ENCODE measurements at regions not wholly inside any gene's neighbourhood (a gene's known extent, or its start where the extent isn't known, plus 50 kb on each side); places are given as distances from the start of the nearest gene placed in this dataset.
"Not testable (repeated sequence)": the region's sequence is repeated elsewhere in the genome, so short reads cannot be mapped to it uniquely, and the experiment has no call there.

DNA sequence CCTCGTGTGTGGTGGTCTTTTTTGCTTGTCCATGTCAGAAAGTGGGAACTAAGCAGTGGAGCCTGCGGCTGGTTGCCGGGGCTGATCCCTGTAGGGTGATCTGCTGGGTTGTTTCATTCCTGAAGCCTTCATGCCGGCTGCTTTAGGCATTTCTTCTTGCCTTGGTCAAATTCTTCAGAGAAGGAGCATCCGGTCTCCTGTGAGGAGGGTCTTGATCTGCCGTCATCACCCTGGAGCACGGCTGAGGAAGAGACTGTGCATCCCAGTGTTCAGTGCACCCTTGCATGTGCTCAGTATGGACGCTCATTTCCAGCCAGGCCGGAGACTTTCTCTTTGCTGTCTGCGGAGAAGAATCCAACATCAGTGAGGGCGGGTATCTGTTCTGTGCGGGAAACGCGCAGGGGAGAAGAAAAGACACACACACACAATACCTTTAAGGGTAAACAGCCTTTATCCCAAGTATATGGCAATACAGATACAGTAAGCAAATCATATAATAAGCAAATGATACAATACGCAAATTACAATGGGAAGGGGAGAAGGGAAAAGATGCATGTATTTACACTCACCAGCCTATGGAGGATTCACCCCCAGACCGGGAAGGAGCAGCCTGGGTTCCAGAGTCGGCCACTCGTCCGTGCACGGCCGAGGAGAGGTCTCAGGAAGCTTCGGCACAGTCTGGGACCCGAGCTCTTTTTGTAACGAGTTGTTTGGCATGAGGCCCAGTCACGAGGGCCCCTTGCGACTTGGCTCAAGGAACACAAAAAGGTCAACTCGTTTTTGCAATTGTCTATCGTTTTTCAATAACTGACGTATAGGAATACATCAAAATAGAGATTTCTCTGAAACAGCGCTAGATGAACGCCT lies 1366.8 kb upstream of the TMEM132C start:
- no peak for DNase-seq

DNA sequence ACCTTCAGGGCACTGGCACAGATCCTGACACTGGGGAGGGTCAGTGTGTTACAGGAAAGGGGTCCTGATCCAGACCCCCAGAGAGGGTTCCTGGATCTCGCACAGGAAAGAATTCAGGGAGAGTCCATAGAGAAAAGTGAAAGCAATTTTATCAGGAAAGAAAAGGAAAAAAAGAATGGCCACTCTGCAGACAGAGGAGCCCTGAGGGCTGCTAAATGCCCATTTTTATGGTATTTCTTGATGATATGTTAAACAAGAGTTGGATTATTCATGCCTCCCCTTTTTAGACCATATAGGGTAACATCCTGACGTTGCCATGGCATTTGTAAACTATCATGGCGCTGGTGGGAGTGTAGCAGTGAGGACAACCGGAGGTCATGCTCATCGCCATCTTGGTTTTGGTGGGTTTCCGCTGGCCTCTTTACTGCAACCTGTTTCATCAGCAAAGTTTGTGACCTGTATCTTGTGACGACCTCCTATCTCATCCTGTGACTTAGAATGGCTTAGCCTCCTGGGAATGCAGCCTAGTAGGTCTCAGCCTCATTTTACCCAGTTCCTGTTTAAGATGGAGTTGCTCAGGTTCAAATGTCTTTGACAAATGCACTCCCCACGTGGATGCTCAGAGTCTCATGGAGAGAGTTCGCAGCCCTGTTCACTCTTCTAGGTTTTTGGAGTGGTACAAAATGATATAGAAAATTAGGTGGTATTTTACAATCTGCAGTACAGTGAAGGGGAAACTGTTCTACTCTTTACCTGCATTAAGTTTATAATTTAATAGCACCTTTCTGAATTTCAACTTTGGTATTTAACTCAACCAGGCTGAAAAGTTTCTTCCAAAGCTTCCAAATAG lies 1363.7 kb upstream of the TMEM132C start:
- no peak for DNase-seq

- no peak for DNase-seq
Measured at GRCh38 chr12:126905752-126906151, 1361.2 kb upstream of the TMEM132C start.

DNA sequence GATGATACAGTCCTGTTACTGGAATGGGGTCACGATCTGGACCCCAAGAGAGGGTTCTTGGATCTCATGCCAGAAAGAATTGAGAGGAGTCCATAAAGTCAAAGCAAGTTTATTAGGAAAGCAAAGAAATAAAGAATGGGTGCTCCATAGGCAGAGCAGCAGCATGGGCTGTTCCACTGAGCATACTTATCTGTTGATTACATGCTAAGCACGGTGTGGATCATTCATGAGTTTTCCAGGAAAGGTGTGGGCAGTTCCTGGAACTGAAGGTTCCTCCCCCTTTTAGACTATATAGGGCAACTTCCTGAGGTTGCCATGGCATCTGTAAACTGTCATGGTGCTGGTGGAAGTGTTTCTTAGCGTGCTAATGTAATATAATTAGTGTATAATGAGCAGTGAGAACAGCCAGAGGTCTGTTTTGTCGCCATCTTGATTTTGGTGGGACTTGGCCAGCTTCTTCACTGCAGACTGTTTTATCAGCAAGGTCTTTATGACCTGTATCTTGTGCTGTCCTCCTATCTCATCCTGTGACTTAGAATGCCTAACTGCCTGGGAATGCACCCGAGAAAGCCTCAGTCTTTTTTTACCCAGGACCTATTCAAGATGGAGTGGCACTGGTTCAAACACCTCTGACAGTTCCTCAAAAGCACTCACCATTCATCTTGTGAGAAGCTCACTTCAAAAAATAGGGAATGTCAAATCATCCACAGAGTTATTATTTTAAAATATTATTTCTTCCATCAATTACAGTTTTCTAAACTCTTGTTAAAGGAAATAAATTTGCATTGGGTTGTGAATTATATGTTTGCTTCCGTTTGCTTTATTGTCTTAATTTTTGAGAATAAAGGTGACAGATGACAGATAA lies 1358.8 kb upstream of the TMEM132C start:
- peak; percentile 98 for DNase-seq

DNA sequence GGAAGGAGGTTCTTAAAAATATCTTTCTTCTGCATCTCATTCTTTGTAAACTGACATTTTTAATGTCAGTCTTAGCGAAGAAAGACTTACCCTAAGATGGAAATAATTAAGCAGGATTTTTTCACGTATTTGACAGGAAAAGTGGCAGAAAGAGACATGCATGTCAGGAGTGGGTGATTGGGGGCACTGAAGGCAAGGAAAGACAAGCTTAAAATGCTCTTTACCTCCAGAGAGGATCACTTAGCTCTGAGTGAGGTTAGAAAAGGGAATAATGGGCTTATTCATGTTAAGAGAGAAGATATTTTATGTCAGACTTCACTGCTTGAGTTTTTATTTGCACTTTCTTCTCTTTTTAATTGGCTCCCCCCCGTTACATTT lies 1358.2 kb upstream of the TMEM132C start:
- peak; percentile 11 for DNase-seq

DNA sequence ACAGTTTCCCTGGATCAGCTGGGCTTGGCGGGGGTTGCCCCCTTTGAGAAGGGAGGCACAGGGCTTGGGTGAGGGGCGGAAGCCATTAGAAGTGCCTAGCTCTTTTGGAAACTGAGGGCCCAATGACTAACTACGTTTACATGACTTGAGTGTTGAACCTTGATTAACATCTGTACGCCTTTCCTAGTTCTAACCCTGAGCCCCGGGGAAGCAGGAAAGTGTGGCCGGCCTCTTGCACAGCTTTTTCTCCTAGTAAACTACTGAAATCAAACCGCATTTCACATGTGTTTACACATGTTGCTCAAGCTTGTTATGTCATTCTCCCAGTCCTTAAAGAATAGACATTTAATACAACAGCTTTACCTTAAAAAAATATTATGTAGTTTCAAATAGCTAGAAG lies 1356.4 kb upstream of the TMEM132C start:
- no peak for DNase-seq

- DNase-seq = no peak
Measured at GRCh38 chr12:126912111-126912510, 1354.9 kb upstream of the TMEM132C start.

DNA sequence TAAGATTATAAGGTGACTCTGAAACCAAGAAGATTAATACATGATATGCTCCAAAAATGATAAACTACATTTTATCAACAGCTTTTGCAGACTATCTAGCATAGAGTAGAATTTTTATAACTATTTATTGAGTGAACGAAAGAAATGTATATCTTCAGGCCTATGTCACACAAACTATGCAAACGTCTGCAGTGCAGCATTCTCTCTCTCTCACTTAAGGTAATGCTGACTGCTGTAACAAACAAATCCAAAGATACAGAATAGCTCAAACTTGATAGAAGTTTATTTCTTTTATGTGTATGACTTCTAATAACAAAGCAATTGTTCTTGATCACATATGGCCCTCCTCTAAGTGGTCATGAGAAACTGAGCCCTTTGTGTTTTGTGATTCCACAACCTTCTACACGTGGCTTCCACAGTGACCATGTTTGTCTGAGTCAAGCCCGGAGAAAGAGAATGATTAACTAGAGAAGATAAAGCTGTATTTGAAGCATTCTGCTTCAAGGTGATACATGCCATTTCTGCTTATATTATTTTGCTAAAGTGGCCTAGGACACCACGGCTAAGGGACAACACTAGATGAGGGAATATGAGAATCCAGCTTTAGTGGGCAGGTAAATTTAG lies 1352.7 kb upstream of the TMEM132C start:
- no peak for DNase-seq

DNA sequence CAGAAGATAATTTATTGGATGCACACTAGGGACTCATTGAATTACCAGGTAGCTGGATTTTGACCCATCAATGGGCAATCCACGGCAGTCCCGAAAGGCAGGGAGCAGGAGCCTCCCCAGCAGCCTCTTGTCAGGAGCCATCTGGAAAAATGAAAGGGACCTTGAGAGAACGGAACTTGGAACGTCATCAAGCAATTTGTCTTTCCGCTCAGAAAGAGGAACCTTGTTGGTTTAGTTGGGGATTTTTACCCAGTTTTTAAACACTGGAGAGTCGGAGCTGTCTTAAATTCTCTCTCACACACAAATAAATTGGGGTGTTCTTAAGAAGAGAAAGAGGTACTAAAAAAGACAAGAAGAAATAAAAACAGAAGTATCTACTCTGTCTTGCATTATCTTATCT lies 1351.7 kb upstream of the TMEM132C start:
- no peak for DNase-seq

- no peak for DNase-seq
Measured at GRCh38 chr12:126926023-126926594, 1340.9 kb upstream of the TMEM132C start.

DNA sequence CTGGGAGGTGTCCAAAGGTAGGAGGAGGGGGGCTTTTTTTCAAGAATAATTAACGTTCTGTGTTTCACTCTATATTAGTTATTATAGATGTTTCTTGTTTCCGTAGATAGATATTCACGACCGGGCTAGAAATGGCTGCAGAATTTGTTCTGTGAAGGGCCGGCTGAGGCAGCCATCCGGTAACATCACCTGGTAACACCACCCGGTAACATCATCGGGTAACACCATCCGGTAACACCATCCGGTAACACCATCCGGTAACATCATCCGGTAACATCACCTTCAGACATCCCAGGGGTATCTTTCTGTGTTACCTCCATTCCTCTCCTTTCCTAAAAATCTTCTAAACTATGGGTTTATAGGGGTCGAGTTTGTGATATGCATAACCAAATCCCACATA lies 1336.7 kb upstream of the TMEM132C start:
- DNase-seq = no peak

GRCh38 chr12:126932156-126932555 lies 1334.8 kb upstream of the TMEM132C start:
- DNase-seq = no peak

- DNase-seq = no peak
Measured at GRCh38 chr12:126935435-126935834, 1331.5 kb upstream of the TMEM132C start.

- DNase-seq = peak; percentile 87
Measured at GRCh38 chr12:126936181-126936851, 1330.7 kb upstream of the TMEM132C start.

GRCh38 chr12:126937431-126937830 lies 1329.5 kb upstream of the TMEM132C start:
- no peak for DNase-seq

DNA sequence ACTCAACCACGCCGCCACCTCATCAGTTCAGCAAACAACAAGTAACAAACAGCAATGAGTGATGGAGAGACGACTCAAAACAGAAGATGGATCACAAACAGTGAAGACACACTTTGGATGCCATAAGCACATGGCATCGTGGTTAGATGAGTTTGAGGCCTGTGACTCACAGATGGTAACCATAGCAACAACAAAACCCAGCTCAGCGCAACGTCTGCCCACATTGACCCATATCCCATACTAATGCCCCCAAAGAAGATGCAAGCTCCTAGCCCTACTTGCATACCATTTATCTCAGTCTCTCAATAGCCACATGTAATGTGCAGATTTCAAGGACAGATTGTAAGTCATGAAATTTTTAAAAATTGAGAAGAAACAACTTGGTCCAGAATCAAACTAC lies 1322.3 kb upstream of the TMEM132C start:
- DNase-seq = peak; percentile 12

DNA sequence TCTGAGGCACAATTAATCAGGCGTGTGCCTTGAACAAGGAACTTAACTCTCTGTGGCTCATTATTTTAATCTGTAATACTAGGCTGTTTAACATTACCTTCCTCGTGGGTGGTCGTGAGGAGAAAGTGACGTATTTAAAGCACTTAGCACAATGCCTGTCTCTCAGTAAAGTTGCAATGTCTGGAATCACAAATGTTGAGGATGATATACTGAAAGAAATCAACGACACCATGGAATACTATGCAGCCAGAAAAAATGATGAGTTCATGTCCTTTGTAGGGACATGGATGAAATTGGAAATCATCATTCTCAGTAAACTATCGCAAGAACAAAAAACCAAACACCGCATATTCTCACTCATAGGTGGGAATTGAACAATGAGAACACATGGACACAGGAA lies 1320.0 kb upstream of the TMEM132C start:
- DNase-seq = not testable (repeated sequence)

- DNase-seq = no peak
Measured at GRCh38 chr12:126949558-126949957, 1317.4 kb upstream of the TMEM132C start.

DNA sequence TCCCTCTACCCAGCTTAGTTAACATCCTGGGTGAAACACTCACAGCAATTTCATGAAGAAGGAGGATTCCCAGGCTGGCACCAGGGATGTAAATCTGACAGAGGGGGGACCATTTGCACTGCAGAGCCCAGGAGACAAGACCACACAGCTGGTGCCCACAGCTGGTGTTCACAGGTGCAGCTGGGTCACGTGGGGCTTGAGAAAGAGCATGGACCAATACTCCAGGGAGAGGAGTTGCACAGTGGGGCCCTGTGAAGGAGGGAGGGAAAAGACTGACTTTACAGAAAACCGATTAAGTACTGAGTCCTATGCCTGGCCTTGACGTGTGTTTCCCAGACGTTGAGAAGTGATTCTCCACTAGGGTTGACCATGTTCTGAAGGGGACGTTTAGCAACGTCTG lies 1316.7 kb upstream of the TMEM132C start:
- DNase-seq = no peak

- no peak for DNase-seq
Measured at GRCh38 chr12:126952096-126953007, 1314.6 kb upstream of the TMEM132C start.
